ENCODE measurements at regions not wholly inside any gene's neighbourhood (a gene's known extent, or its start where the extent isn't known, plus 50 kb on each side); places are given as distances from the start of the nearest gene placed in this dataset.
"Not testable (repeated sequence)": the region's sequence is repeated elsewhere in the genome, so short reads cannot be mapped to it uniquely, and the experiment has no call there.

DNA sequence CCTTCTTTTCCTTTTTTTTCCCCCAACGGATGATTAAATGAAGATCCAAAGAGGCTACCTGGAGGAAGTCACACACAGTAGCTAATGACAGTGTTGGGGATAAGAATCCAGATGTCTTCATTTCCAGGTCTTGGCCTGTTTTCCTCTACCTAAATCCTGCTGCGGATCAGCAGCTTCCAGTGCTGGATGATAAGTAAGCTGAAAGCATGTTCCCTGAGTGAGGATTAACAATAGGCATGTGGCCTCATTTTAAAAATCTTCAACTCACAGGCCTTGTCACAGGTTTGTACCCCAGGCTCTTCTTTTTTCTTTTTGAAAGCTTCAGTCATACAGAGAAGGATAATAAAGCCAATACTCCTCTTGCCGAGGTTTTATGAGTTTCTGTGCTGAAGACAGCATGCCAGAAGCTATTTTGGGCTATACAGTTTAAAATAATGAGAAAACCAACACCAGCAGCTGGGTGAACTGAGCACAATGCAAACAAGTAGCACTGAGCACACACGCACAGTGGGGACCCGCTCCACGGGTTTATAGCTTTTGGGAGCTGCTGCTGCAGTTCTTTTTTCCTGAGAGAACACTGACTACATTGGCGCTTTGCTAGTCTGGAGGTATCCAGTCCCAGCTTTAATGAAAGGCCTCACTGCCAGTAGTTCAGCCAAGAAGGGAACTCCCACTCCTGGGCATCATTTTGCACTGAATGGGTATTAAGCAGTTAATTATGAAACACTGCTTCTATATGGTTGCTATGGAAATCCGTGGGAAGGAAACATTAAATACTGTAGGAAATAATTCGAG, 184.2 kb upstream of the CTSO start:
- DNase-seq = peak; percentile 83

DNA sequence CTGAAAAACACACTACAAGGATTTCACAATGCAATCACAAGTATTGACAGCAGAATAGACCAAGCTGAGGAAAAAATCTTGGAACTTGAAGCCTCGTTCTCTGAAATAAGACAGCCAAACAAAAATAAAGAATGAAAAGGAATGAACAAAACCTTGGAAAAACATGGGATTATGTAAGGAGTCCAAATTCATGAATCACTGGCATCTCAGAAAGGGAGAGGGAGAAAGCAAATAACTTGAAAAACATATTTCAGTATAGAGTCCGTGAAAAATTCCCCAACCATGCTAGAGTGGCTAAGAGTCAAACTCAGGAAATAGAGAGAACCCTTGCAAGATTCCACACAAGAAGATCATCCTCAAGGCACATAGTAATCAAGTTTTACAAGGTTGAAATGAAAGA, 178.5 kb upstream of the CTSO start:
- DNase-seq = no peak

- DNase-seq = no peak
Measured at GRCh38 chr4:156128616-156129015, 174.9 kb upstream of the CTSO start.

- DNase-seq = no peak
Measured at GRCh38 chr4:156118507-156119220, 165.0 kb upstream of the CTSO start.

- DNase-seq = no peak
Measured at GRCh38 chr4:156117743-156118142, 164.1 kb upstream of the CTSO start.

GRCh38 chr4:156116991-156117390, 163.3 kb upstream of the CTSO start:
- DNase-seq = no peak

GRCh38 chr4:156113138-156113765, 159.6 kb upstream of the CTSO start:
- DNase-seq = peak; percentile 18

DNA sequence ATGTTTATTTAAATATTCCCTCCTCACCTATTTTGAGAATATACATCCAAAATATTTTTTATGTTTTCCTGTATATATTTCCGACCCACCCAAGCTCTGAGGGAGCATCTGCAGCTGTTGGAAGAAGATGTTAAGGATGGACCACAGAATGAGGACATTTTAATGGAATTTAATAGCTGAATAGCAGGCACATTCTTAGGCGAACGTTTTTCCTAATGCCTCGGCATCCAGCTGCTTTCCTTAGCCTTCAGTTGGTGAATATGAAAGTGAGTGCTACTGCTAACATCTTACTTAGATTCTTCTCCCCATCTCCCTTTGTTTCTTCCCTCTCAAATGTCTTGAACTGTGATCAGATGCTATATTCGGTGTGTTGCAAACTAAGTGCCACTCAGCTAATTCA, 158.0 kb upstream of the CTSO start:
- no peak for DNase-seq

DNA sequence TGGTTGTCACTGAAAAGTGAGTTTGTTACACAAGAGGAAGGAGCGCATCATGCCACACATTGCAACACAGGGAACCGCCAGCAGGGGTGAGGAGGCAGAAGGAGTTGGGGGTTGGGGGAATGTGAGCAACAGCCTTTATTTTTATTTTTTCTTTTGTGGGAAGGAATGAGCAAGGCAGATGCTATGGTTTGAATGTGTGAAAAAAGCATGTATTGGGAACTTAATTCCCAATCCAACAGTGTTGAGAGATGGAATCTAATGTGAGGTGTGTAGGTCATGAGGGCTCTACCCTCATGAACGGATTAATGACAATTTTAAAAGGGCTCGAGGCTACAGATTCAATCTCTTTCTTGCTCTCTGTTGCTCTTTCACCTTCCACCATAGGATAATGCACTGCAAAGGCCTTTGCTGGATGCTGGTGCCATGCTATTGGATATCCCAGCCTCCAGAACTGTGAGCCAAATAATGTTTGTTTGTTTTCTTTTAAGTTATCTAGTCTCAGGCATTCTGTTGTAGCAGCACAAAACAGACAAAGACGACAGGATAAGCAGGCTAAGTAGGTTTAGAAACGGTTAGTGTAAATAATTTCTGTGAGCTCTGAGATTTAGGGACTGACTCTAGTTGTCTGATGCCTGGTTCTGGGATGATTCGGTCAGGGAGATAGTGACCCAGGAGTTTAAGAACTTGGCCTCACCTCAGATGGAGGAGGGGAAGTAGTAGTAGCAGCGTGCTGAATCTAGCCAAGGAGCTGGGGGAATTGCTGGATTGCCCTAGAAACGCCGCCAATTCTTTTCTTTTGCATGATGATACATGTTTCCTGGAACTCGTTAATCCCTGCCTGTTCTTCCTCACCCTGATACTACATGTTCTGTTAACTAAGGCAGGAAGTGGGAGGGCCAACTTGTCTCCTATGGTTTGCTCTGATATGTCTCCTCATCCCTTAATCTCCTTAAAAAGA, 156.6 kb upstream of the CTSO start:
- DNase-seq = no peak

DNA sequence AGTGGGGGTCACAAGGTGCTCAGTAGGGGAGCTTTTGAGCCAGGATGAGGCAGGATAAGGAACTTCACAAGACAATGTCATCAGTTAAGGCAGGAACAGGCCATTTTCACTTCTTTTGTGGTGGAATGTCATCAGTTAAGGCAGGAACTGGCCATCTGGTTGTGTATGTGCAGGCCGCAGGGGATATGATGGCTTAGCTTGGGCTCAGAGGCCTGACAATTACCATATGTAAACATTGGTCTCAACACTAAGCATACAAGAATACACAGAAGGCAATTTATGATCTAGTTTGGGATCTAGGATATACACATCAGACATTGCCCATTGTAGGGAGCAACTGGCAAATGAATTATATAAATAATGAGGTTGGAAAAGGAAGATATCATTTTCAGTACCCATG, 155.4 kb upstream of the CTSO start:
- not testable (repeated sequence) for DNase-seq

- no peak for DNase-seq
Measured at GRCh38 chr4:156103311-156103710, 149.6 kb upstream of the CTSO start.

DNA sequence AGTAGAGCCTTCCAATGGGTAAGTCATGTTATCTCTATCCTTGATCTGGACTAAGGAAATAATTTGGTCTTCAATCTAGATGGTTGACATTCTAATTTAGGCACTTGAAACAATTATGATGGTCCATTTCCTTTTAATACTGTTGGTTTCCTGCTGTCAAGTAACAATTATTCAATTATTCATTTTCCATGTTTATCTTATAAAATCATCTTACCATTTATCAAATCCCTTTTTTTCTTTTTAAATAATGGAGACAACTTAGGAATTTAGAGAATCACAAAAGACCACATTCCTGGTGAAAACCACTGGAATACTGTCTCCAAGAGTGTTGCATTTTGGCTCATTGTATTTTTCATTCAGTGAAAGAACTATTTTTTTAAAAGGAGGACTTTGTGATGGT, 148.7 kb upstream of the CTSO start:
- DNase-seq = no peak

- no peak for DNase-seq
Measured at GRCh38 chr4:156101571-156101970, 147.9 kb upstream of the CTSO start.

GRCh38 chr4:156100651-156101050, 147.0 kb upstream of the CTSO start:
- DNase-seq = no peak

- no peak for DNase-seq
Measured at GRCh38 chr4:156098805-156099204, 145.1 kb upstream of the CTSO start.

- DNase-seq = no peak
Measured at GRCh38 chr4:156085100-156085499, 131.4 kb upstream of the CTSO start.

DNA sequence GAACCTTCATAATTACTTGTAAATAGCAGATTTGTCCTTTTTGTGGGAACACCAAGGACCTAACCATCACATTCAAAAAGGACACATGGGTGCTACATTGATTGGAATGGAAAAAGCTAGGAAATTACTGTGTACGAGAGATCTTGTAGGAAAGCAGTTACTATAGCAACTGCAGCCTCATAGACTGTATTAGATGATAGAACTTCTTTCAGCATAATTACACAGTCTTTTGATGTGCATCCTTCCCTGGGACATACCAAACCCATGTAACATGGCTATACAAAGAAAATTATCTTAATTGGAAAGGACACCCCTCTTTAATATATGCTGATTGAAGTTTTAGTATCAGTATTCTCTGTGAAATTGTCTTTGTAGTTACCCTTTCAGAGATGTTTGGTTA, 130.7 kb upstream of the CTSO start:
- no peak for DNase-seq

DNA sequence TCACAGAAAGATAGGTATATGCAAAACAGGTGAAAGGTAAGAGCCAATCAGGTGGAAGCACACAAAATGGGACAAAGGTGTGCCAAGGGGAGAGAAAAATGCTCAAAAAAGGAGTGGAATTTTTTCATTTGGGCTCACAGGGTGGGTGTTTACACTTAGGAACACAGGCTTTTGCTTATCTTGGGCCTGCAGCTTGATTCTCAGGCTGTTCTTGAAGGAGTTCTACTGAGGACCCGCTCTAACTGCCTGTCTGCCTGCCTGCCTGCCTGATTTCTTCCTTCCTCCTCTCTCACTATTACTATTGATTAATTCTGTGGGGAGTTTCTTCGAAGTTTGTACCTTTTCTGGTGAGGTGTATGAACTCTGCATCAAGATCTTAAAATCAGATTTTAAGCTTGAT, 120.3 kb upstream of the CTSO start:
- DNase-seq = no peak

DNA sequence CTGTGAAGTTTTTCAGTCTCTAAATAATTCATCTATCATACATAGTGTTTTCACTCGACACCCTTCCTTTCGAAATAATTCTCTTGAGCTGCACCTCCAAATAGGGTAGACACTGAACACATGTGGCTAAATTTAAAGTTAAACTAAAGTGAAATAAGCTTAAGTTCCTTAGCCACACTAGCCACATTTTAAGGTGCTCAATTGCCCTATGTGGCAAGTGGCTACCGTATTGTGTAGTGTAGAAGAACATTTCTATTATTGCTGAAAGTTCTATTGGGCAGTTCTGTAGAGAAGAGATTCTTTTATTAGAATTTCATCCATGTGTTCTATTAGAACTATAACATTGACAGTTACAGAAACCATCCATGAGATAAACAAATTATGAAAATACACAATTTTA, 107.0 kb upstream of the CTSO start:
- DNase-seq = no peak

DNA sequence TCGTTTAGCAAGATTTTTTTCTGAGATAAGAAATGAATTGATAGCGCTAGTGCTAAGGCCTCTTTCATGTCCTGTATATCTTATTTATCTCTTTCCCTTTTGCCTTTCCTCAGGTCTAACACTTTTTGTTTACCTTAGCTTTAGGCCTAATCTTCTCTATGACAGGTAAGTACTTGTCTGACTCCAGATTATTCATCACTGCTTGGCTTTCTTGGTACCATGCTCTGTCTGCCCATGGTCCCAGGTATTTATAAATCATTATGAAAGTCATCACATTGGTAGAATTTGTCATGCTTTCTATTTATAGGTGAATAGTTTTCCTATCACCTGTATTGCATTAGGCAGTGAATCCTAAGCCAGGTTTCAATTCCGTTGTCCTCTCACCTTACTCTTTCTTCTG, 99.5 kb upstream of the CTSO start:
- DNase-seq = no peak

DNA sequence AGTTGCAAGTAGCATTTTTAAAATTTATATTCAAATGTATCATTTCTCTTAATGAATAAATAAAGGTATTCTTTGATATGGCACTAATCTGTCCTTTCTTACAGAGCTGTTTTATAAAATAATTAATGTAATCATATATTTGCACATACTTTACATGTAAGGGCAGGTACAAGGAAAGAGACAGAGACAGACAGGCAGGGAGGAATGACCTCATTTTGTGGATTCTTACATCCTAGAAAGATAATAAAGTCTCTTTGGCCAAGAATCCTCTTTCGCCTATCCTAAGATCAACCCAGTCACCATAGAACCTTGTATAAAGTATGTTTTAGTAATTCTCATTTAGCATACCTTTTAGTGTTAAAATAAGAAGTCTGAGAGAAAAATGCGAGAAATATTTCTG, 98.5 kb upstream of the CTSO start:
- no peak for DNase-seq

DNA sequence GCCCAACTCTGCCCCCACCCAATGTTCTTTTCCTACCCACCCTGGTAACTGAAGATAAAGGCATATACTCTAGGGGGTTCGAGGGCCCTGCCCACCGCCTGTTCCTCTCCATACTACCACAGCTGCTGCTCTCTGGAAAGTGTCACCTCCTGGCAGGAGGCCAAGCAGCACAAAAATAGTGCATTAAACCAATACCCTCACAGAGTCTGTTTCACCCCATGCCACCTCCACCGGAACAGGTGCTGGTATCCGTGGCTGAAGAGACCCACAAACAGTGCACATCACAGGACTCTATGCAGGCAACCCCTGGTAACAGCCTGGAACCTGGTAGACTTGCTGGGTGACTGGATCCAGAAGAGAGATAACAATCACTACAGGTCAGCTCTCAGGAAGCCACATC, 85.1 kb upstream of the CTSO start:
- DNase-seq = no peak

GRCh38 chr4:156036496-156036895, 82.8 kb upstream of the CTSO start:
- DNase-seq = no peak
